ENCODE measurements at regions not wholly inside any gene's neighbourhood (a gene's known extent, or its start where the extent isn't known, plus 50 kb on each side); places are given as distances from the start of the nearest gene placed in this dataset.

DNA sequence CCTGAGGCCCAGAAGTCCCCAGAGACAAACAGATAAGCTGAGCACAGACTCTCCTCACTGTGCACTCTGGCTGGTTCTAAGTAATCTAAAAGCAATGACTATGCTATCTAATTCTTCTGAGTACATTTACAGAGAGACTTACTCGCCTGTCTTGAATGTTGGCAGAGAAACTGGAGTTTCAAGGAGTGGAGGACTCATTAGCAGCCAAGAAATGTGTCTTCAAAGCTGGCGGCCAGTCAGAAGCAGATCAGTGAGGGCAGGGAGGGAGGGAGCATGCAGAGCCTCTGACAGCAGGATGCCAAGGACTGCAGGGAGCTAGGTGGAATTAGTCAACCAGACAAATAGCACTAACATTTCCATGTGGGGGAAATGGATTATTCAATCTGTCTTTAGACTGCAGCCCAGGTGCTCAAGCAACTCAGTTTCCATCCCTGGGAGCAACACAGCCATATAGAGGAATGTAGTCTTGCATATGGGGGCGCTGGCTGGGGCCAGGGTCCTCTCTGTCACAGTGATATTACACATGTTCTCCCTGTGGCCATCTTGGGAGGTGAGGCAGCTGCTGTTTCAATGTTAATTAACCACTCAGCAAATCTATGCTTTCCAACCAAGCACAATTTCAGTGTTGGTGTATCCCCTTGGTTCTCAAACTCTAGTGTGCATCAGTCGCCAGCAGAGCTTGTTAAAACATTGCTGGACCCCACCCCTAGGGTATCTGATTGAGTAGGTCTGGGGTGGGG is 97.9 kb downstream of the CCNA1 start:
- FAIRE-seq (no peak), ATAC-seq (no peak), DNase-seq (ENCODE audit: low read depth in 1 of 2, low spot score in 1 of 2) (no peak)
- ChIA-PET CTCF (interaction anchor here (1.1 to 1.4 kb wide), 2 partner anchors 18 to 41 kb away, joined by 3 read pairs; no protein-coding TSS in a partner anchor), POLR2A (no interaction called here)
- Histone ChIP-seq H3K4me2 (no peak overlapping the region), H3K27ac (no peak overlapping the region), H3K9me3 (no peaks in the 10 kb centered on the region), H3K4me1 (no peaks in the 10 kb centered on the region), H3K4me3 (no peak overlapping the region)
- TF ChIP-seq EHF (CRISPR knock-in tag; IDR thresholded peaks at IDR 0.05) (no peak), RARB (CRISPR knock-in tag; IDR thresholded peaks at IDR 0.05) (no peak), RNF2 (IDR thresholded peaks at IDR 0.05; ENCODE audit: borderline replicate concordance, low read depth) (no peak), BCL3 (IDR thresholded peaks at IDR 0.05) (no peak), CHD4 (IDR thresholded peaks at IDR 0.05; ENCODE audit: borderline replicate concordance) (no peak), MYC (IDR thresholded peaks at IDR 0.05; ENCODE audit: borderline replicate concordance, low read length) (no peak), HOXA7 (CRISPR knock-in tag; IDR thresholded peaks at IDR 0.05) (no peak)
- TF ChIP-seq, protein P1, sequence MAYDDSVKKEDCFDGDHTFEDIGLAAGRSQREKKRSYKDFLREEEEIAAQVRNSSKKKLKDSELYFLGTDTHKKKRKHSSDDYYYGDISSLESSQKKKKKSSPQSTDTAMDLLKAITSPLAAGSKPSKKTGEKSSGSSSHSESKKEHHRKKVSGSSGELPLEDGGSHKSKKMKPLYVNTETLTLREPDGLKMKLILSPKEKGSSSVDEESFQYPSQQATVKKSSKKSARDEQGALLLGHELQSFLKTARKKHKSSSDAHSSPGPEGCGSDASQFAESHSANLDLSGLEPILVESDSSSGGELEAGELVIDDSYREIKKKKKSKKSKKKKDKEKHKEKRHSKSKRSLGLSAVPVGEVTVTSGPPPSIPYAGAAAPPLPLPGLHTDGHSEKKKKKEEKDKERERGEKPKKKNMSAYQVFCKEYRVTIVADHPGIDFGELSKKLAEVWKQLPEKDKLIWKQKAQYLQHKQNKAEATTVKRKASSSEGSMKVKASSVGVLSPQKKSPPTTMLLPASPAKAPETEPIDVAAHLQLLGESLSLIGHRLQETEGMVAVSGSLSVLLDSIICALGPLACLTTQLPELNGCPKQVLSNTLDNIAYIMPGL (CRISPR knock-in tag; IDR thresholded peaks at IDR 0.05; ENCODE audit: borderline replicate concordance), result no peak
- 6% methylated on average over 4 of the region's 4 CpGs for WGBS (ENCODE audit: missing lambda C conversion rate)

DNA sequence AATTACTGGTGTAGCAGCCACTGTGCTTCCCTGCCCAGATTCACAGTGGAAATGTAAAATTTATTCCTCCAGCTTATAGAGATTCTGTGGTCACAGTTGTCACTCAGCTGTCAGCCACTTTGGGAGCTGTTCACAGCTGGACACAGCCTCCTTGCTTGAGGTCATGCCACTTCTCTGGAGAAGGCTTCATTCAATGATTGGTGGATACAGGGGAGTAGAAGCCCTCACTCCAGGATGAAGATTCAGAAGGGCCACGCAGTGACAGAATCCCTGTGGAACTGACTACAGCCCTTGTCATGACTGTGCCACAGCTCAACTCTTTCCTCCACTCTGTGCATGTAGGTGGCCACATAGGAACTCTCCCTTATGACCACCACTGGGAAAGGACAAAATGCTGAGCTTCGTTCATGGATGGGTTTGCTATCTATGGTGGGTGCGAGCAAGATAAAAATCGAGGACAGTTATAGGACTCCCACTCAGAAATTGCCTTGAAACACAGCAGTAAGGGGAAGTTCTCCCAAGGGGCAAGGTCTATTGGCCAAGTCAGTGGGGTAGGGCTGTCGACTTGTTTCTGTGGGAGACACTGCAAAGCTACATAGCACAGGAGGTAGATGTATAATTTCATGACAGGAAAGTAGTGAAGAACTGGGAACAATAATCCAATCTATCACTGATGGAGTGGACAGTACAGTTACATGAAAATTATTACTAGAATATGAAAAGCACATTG is 98.7 kb downstream of the CCNA1 start:
- H3K9me3 ChIP-seq, result no peaks in the 10 kb centered on the region
- no peak for ATAC-seq
- CTCF ChIA-PET, result interaction anchor here (1.1 to 1.4 kb wide), 2 partner anchors 18 to 41 kb away, joined by 3 read pairs; no protein-coding TSS in a partner anchor
- FAIRE-seq, result no peak
- no peak overlapping the region for H3K4me2 ChIP-seq
- no peaks in the 10 kb centered on the region for H3K4me1 ChIP-seq
- H3K4me3 ChIP-seq, result no peak overlapping the region
- 0% methylated on average over 5 of the region's 5 CpGs for WGBS (ENCODE audit: missing lambda C conversion rate)
- POLR2A ChIA-PET, result no interaction called here
- no peak for TF ChIP-seq SREBF2 (IDR thresholded peaks at IDR 0.05)
- no peak for TF ChIP-seq SMC3 (IDR thresholded peaks at IDR 0.05)
- no peak for TF ChIP-seq FOXS1 (CRISPR knock-in tag; IDR thresholded peaks at IDR 0.05)
- TF ChIP-seq CHD2 (IDR thresholded peaks at IDR 0.05; ENCODE audit: low read length, partially characterized antibody), result no peak
- no peak for TF ChIP-seq CBX2 (IDR thresholded peaks at IDR 0.05; ENCODE audit: borderline replicate concordance, low read depth)
- no peak for TF ChIP-seq ZC3H11A (IDR thresholded peaks at IDR 0.05)
- no peak for TF ChIP-seq MAZ (IDR thresholded peaks at IDR 0.05; ENCODE audit: borderline replicate concordance, low read depth, low read length)
- no peak for TF ChIP-seq JUN (IDR thresholded peaks at IDR 0.05)
- TF ChIP-seq EHMT2 (IDR thresholded peaks at IDR 0.05; ENCODE audit: low read depth), result no peak
- no peak for TF ChIP-seq RNF2 (IDR thresholded peaks at IDR 0.05; ENCODE audit: borderline replicate concordance, low read depth)
- no peak for DNase-seq (ENCODE audit: low read depth in 1 of 2, low spot score in 1 of 2)
- no peak overlapping the region for H3K27ac ChIP-seq

- ATAC-seq, result no peak
- TF ChIP-seq MAFK (IDR thresholded peaks at IDR 0.05; ENCODE audit: partially characterized antibody) (no peak), POLR2AphosphoS2 (conservative IDR thresholded peaks at IDR 0.05; ENCODE audit: low read length) (no peak), CBX8 (IDR thresholded peaks at IDR 0.05) (no peak), NFE2L2 (conservative IDR thresholded peaks at IDR 0.05; ENCODE audit: low read length) (no peak), SMC3 (IDR thresholded peaks at IDR 0.05) (no peak), HOXA7 (CRISPR knock-in tag; IDR thresholded peaks at IDR 0.05) (no peak), CEBPB (IDR thresholded peaks at IDR 0.05) (no peak), RARB (CRISPR knock-in tag; IDR thresholded peaks at IDR 0.05) (no peak), MAZ (IDR thresholded peaks at IDR 0.05; ENCODE audit: borderline replicate concordance, low read depth, low read length) (no peak), RFX5 (IDR thresholded peaks at IDR 0.05) (no peak), FOSB (CRISPR knock-in tag; IDR thresholded peaks at IDR 0.05) (no peak), JUNB (IDR thresholded peaks at IDR 0.05) (no peak), FOXS1 (CRISPR knock-in tag; IDR thresholded peaks at IDR 0.05) (no peak), POLR2A (IDR thresholded peaks at IDR 0.05; ENCODE audit: low read length) (no peak), TFCP2L1 (CRISPR knock-in tag; IDR thresholded peaks at IDR 0.05) (no peak)
- TF ChIP-seq, protein P2, sequence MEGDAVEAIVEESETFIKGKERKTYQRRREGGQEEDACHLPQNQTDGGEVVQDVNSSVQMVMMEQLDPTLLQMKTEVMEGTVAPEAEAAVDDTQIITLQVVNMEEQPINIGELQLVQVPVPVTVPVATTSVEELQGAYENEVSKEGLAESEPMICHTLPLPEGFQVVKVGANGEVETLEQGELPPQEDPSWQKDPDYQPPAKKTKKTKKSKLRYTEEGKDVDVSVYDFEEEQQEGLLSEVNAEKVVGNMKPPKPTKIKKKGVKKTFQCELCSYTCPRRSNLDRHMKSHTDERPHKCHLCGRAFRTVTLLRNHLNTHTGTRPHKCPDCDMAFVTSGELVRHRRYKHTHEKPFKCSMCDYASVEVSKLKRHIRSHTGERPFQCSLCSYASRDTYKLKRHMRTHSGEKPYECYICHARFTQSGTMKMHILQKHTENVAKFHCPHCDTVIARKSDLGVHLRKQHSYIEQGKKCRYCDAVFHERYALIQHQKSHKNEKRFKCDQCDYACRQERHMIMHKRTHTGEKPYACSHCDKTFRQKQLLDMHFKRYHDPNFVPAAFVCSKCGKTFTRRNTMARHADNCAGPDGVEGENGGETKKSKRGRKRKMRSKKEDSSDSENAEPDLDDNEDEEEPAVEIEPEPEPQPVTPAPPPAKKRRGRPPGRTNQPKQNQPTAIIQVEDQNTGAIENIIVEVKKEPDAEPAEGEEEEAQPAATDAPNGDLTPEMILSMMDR (IDR thresholded peaks at IDR 0.05), result no peak
Measured at GRCh38 chr13:36531746-36532486, 99.6 kb downstream of the CCNA1 start.

More at GRCh38 chr13:36531746-36532486, 99.6 kb downstream of the CCNA1 start:
- ChIA-PET CTCF (no interaction called here), POLR2A (no interaction called here)
- Histone ChIP-seq H3K4me2 (no peak overlapping the region), H3K9me3 (no peaks in the 10 kb centered on the region), H3K27ac (no peak overlapping the region), H3K4me3 (no peak overlapping the region), H3K4me1 (no peaks in the 10 kb centered on the region)
- DNase-seq (ENCODE audit: low read depth in 1 of 2, low spot score in 1 of 2) (no peak), FAIRE-seq (no peak)
- 18% methylated on average over 5 of the region's 5 CpGs for WGBS (ENCODE audit: missing lambda C conversion rate)

Measured in A549 (cell line).